AG04449 (cell line): ENCODE measurements at regions not wholly inside any gene's neighbourhood (a gene's known extent, or its start where the extent isn't known, plus 50 kb on each side); places are given as distances from the start of the nearest gene placed in this dataset.

Experiments used
- CTCF ChIA-PET: fragments of 350-600 bp; formaldehyde crosslinking; extraction: SDS; loops from one replicate; lab custom pipeline; 2021; ENCODE audit warnings: antibody characterized with exemption; lab: Yijun Ruan, JAX
- POLR2A ChIA-PET: fragments of 400-600, 350-600 bp; formaldehyde crosslinking; extraction: SDS; loops from one replicate; lab custom pipeline; 2020; ENCODE audit warnings: antibody characterized with exemption, inconsistent platforms; lab: Yijun Ruan, JAX
- DNase-seq: peaks from one replicate; pipeline ENCODE4 v3.0.0-alpha.2; 2010; ENCODE audit warnings: low read depth, low spot score
- H3K4me3 ChIP-seq: 2 replicates; pipeline ENCODE4 v1.5.1; 2011; ENCODE audit warnings: low read depth, mild to moderate bottlenecking, control low read depth, low read length
- TF ChIP-seq, protein P1 (sequence below): IDR thresholded peaks from one replicate; pipeline ENCODE4 v1.5.1; 2011; ENCODE audit warnings: mild to moderate bottlenecking, moderate library complexity, low read length, control low read depth, inconsistent platforms; ENCODE audit not compliant: insufficient read depth; ENCODE audit errors: missing control alignments

DNA sequence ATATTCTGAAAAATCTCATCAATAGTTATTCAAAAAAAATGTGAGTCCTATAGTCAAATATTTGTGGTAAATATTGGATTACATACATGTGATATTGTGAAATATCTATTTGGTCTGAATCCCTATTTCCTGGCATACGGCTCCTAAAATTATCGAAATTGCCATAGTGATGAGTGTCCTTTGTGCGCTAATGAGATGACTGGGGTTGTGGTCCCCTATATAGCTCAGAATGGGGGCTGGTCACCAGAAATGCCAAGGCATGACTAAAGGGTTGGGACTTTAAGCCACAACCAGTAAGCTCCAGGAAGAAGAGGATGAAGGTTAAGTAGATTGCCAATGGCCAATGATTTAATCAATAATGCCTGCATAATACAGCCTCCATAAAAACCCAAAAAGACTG, 610.2 kb upstream of the CHRM3 start:
- POLR2A ChIA-PET = no interaction called here
- TF ChIP-seq, protein P1, sequence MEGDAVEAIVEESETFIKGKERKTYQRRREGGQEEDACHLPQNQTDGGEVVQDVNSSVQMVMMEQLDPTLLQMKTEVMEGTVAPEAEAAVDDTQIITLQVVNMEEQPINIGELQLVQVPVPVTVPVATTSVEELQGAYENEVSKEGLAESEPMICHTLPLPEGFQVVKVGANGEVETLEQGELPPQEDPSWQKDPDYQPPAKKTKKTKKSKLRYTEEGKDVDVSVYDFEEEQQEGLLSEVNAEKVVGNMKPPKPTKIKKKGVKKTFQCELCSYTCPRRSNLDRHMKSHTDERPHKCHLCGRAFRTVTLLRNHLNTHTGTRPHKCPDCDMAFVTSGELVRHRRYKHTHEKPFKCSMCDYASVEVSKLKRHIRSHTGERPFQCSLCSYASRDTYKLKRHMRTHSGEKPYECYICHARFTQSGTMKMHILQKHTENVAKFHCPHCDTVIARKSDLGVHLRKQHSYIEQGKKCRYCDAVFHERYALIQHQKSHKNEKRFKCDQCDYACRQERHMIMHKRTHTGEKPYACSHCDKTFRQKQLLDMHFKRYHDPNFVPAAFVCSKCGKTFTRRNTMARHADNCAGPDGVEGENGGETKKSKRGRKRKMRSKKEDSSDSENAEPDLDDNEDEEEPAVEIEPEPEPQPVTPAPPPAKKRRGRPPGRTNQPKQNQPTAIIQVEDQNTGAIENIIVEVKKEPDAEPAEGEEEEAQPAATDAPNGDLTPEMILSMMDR = no peak
- CTCF ChIA-PET = no interaction called here
- H3K4me3 ChIP-seq = no peak overlapping the region
- DNase-seq = no peak

- ChIA-PET POLR2A (no interaction called here), CTCF (no interaction called here)
- no peak overlapping the region for H3K4me3 ChIP-seq
- no peak for DNase-seq
- TF ChIP-seq, protein P1 = no peak
These were observed 614.0 kb upstream of the CHRM3 start for GRCh38 chr1:238772322-238772721.

DNA sequence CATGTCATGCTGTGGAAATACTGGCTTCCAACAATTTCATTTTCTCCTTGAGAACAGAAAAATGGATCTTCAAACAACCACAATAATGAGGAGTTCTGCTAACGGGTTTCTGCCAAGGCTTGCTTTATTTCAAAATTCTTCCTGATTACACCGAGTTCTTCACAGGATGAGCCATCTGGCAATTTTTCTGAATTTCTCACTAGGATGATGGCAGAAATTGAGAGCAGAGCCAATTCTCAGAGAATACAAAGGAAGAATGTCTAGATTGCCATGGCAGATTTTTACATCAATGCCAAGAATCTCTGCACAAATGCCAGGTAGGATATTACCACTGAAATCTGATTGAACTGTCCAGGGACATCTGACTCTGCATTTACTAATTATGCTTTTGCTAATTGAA, 619.0 kb upstream of the CHRM3 start:
- CTCF ChIA-PET = no interaction called here

GRCh38 chr1:238764779-238765178, 621.6 kb upstream of the CHRM3 start:
- ChIA-PET CTCF (no interaction called here), POLR2A (no interaction called here)
- TF ChIP-seq, protein P1 = no peak
- H3K4me3 ChIP-seq = no peak overlapping the region
- no peak for DNase-seq

More for the DNA sequence above, 619.0 kb upstream of the CHRM3 start:
- POLR2A ChIA-PET = no interaction called here
- H3K4me3 ChIP-seq = no peak overlapping the region
- TF ChIP-seq, protein P1 = no peak
- DNase-seq = no peak

GRCh38 chr1:238753252-238753651, 633.1 kb upstream of the CHRM3 start:
- POLR2A ChIA-PET = no interaction called here
- H3K4me3 ChIP-seq = no peak overlapping the region
- DNase-seq = no peak
- CTCF ChIA-PET = interaction anchor here (0.8 kb wide), 1 partner anchor 502 kb away, joined by 3 read pairs; no protein-coding TSS in a partner anchor
- TF ChIP-seq, protein P1 = no peak

- ChIA-PET POLR2A (no interaction called here), CTCF (no interaction called here)
- H3K4me3 ChIP-seq = no peak overlapping the region
- TF ChIP-seq, protein P1 = no peak
- peak; percentile 9 for DNase-seq
These were observed 634.0 kb upstream of the CHRM3 start for GRCh38 chr1:238752327-238752726.

- ChIA-PET CTCF (no interaction called here), POLR2A (no interaction called here)
- no peak for DNase-seq
- H3K4me3 ChIP-seq = no peak overlapping the region
- TF ChIP-seq, protein P1 = no peak
These were observed 641.3 kb upstream of the CHRM3 start for GRCh38 chr1:238745069-238745468.
